ENCODE measurements at regions not wholly inside any gene's neighbourhood (a gene's known extent, or its start where the extent isn't known, plus 50 kb on each side); places are given as distances from the start of the nearest gene placed in this dataset.

GRCh38 chr16:27651301-27651700, 101.4 kb downstream of the KATNIP start (continued):
- TF ChIP-seq ARID2 (IDR thresholded peaks at IDR 0.05) (no peak), IFI16 (CRISPR knock-in tag; IDR thresholded peaks at IDR 0.05) (no peak), SAFB2 (IDR thresholded peaks at IDR 0.05; ENCODE audit: borderline replicate concordance, low read depth, low read length, severe bottlenecking) (no peak), RBM25 (IDR thresholded peaks at IDR 0.05; ENCODE audit: low read depth, low read length, severe bottlenecking) (no peak)
- TF ChIP-seq, protein P1, sequence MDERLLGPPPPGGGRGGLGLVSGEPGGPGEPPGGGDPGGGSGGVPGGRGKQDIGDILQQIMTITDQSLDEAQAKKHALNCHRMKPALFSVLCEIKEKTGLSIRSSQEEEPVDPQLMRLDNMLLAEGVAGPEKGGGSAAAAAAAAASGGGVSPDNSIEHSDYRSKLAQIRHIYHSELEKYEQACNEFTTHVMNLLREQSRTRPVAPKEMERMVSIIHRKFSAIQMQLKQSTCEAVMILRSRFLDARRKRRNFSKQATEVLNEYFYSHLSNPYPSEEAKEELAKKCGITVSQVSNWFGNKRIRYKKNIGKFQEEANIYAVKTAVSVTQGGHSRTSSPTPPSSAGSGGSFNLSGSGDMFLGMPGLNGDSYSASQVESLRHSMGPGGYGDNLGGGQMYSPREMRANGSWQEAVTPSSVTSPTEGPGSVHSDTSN (CRISPR knock-in tag; IDR thresholded peaks at IDR 0.05; ENCODE audit: low read depth) = no peak
- TF ChIP-seq, protein P1 (tag; conservative IDR thresholded peaks at IDR 0.05; ENCODE audit: low read depth) = no peak

DNA sequence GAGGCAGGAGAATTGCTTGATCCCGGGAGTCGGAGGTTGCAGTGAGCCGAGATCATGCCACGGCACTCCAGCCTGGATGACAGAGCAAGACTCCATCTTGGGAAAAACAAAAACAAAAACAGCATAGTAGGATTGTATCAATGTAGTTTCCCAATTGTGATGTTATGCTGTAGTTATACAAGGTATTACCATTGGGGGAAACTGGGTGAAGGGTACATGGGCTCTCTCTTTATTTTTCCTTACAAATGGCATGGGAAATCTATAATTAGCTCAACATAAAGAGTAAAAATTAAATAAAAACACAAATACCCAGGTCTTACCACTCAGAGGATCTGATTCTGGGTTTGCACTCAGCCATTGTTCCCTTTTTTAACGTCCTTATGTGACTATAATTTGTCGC, 107.9 kb downstream of the KATNIP start:
- ATAC-seq = no peak
- Histone ChIP-seq H3K4me3 (no peak overlapping the region), H3K9ac (ENCODE audit: insufficient read depth in 1 of 2, low read depth in 2 of 2, low read length in 2 of 2) (no peak overlapping the region), H3K27me3 (ENCODE audit: control insufficient read depth in 2 of 2, insufficient read depth in 2 of 2, low read length in 2 of 2) (no peaks in the 10 kb centered on the region), H3K9me3 (replicated peaks; ENCODE audit: control insufficient read depth, insufficient read depth, low read depth, low read length) (no peaks in the 10 kb centered on the region), H3K27ac (ENCODE audit: extremely low read depth, low read depth, low read length) (no peak overlapping the region), H4K20me1 (replicated peaks; ENCODE audit: control insufficient read depth, insufficient read depth, low read length) (no peaks in the 10 kb centered on the region), H3K79me2 (ENCODE audit: control insufficient read depth, insufficient read depth, low read length) (no peaks in the 10 kb centered on the region), H2AFZ (ENCODE audit: low read depth, low read length) (no peak overlapping the region), H3K4me1 (replicated peaks in 1 of 2; ENCODE audit: control insufficient read depth in 2 of 2, insufficient read depth in 2 of 2, low read length in 2 of 2) (no peaks in the 10 kb centered on the region), H3K4me2 (ENCODE audit: insufficient read depth, low read length) (no peak overlapping the region), H3K36me3 (ENCODE audit: control insufficient read depth, insufficient read depth, low read length) (no peaks in the 10 kb centered on the region; the same call in 2 of the 3 replicates), H3K9me1 (ENCODE audit: control insufficient read depth, insufficient read depth, low read length) (no peaks in the 10 kb centered on the region)
- WGBS (ENCODE audit: insufficient coverage, low coverage, missing lambda C conversion rate) = 81% methylated on average over 6 of the region's 6 CpGs
- intact Hi-C loops (cut with micrococcal nuclease) = no loop called here
- in situ Hi-C loops (cut with MboI) = no loop called here
- no peak for FAIRE-seq
- BruUV-seq (replicated peaks) = no TSS peak
- no peak for DNase-seq (ENCODE audit: extremely low read depth in 1 of 4, low spot score in 3 of 4)
- POLR2A ChIA-PET = no interaction called here
- CTCF ChIA-PET (ENCODE audit: low intra/inter-chr PET ratio) = interaction anchor here (0.7 kb wide), 1 partner anchor 15 kb away, joined by 3 read pairs; no protein-coding TSS in a partner anchor
- TF ChIP-seq USF1 (CRISPR knock-in tag; IDR thresholded peaks at IDR 0.05) (no peak), PML (IDR thresholded peaks at IDR 0.05; ENCODE audit: low read length) (no peak), SUPT5H (IDR thresholded peaks at IDR 0.05) (no peak), FIP1L1 (IDR thresholded peaks at IDR 0.05; ENCODE audit: low read depth, low read length, poor library complexity, severe bottlenecking) (no peak), MAFG (tag; conservative IDR thresholded peaks at IDR 0.05) (no peak), DACH1 (IDR thresholded peaks at IDR 0.05; ENCODE audit: partially characterized antibody) (no peak), E2F4 (CRISPR knock-in tag; IDR thresholded peaks at IDR 0.05; ENCODE audit: low read depth) (no peak), BHLHE40 (IDR thresholded peaks at IDR 0.05; ENCODE audit: low read length) (no peak), NFYB (IDR thresholded peaks at IDR 0.05; ENCODE audit: extremely low read depth, insufficient read length) (no peak), CBFB (CRISPR knock-in tag; IDR thresholded peaks at IDR 0.05) (no peak), HLTF (IDR thresholded peaks at IDR 0.05) (no peak), PREB (CRISPR knock-in tag; IDR thresholded peaks at IDR 0.05) (no peak), ZC3H4 (CRISPR knock-in tag; IDR thresholded peaks at IDR 0.05; ENCODE audit: borderline replicate concordance) (no peak)
